Pons (tissue), 1 donor: ENCODE measurements at regions not wholly inside any gene's neighbourhood (a gene's known extent, or its start where the extent isn't known, plus 50 kb on each side); places are given as distances from the start of the nearest gene placed in this dataset.
"Not testable (repeated sequence)": the region's sequence is repeated elsewhere in the genome, so short reads cannot be mapped to it uniquely, and the experiment has no call there.

ENCODE experiments used
- DNase-seq: peaks from one replicate; pipeline ENCODE4 v3.0.0-alpha.2; 2016; ENCODE audit warnings: low spot score

DNA sequence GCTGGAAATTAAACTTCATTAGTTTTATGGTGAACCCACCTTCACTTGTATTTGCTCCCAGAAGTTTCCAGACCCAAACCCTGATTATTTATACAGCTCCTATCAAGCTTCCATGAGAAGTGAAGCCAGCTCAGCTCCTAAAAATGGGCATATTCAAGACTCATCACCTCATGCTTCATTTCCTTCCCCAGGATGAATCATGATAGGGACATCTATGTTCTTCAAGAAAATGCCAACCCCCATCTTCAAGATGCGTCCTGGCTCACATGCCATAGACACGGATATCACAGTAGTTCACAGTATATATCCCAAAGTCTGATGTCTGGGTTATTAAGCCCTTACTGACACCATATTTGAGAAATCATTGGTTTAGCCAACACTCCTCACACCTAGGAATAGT is 217.6 kb downstream of the NPR3 start:
- no peak for DNase-seq

DNA sequence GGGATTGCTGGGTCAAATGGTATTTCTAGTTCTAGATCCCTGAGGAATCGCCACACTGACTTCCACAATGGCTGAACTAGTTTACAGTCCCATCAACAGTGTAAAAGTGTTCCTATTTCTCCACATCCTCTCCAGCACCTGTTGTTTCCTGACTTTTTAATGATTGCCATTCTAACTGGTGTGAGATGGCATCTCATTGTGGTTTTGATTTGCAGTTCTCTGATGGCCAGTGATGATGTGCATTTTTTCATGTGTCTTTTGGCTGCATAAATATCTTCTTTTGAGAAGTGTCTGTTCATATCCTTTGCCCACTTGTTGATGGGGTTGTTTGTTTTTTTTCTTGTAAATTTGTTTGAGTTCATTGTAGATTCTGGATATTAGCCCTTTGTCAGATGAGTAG is 220.3 kb downstream of the NPR3 start:
- not testable (repeated sequence) for DNase-seq

DNA sequence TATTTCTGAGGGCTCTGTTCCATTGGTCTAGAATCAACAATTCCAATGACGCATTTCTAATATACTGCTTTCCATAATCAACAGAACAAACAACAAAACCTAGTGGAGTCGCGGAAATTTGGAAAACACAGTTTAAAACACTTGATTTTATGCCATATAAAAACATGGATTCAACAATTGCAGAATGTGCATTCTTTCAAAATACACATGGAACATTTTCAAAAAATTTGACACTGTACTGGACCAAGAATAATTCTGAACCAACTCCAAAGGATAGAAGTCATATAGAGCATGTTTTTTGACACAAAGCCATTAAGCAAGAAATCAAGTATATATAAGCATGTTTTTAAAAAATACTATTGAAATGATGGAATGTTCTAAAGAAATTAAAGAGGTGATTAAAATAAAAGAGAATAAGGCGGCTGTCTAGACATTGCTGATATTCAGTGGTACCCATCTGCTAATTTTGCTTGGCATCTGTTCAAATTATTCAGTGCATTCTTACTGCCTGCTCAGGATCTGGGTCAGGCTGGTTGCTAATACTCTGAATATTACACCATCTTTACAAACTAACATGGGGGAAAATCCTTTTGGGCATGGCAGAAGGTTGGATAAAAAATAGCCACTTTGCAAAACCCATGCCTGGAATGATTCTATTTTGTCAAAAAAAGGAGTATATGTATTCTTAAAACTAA is 221.3 kb downstream of the NPR3 start:
- no peak for DNase-seq

DNA sequence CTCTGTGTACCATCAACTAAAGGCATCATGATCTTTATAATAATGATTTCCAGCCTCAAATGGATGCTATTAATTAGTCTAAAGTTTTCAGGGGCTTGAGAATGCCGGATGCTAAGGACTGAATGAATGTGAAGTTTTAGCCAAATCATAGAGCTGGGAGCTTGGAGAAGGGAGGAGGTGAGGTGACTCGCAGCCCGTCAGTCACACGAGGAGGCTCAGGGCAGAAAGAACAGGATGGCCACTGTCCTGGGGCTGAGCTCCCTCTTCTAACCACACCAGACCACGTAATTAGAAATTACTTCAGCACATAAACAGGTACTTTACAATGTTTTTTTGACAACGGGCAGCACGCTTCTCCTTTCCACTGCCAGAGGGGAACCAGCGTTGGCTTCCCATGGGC is 222.6 kb downstream of the NPR3 start:
- no peak for DNase-seq

DNA sequence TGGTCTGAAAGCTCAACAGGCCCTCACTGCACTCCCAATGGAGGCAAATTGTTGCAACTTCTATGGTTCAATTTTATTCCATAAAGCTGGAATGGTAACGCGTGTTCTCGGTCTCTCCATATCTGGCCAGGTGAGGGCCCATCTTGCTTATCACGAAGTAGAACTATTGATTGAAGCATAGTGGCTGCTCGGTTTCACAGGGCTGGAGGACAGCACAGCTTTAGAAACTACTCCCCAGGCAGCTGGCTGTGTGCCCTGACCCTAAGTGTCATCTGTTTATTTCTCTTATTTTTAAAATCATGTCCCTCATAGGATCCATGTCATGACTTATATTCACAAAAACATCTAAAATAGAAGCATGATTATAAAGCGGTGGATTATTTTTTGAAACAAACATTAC is 223.4 kb downstream of the NPR3 start:
- no peak for DNase-seq

DNA sequence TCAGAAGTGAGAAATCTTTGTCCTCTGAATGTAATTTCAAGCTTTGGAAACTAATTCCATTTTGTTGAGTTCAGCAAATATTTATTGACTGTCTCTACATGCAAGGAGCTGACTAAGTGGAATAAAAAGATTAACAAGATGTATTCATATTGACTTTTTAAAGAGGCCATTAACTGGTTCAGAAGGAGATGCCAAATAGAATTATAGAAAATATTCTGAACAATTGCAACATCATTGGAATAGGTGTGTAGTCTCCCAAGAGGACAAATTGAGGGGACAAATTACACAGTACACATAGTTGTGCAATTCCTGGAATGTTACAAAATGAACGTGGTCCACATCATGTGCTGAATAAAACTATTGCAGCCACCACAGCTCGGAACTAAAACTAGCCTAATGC is 224.2 kb downstream of the NPR3 start:
- DNase-seq: no peak

DNA sequence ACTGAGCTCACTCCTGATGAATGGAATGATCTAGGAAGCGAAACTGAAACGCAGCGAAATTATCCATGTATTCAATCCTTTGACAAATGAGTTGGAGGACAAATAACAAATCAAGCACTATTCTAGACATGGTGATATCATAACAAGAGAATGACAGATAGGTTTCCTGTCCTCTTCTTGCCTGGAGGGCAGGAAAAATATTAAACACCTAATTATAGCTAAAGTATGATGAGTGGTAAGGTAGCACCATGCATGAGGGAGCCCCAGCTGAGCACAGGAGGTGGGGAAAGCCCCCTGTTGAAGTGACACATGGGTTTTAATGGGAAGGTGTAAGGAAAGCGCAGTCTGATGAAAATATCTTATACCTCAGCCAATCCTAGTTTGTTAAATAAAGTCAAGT is 225.2 kb downstream of the NPR3 start:
- DNase-seq: no peak

DNA sequence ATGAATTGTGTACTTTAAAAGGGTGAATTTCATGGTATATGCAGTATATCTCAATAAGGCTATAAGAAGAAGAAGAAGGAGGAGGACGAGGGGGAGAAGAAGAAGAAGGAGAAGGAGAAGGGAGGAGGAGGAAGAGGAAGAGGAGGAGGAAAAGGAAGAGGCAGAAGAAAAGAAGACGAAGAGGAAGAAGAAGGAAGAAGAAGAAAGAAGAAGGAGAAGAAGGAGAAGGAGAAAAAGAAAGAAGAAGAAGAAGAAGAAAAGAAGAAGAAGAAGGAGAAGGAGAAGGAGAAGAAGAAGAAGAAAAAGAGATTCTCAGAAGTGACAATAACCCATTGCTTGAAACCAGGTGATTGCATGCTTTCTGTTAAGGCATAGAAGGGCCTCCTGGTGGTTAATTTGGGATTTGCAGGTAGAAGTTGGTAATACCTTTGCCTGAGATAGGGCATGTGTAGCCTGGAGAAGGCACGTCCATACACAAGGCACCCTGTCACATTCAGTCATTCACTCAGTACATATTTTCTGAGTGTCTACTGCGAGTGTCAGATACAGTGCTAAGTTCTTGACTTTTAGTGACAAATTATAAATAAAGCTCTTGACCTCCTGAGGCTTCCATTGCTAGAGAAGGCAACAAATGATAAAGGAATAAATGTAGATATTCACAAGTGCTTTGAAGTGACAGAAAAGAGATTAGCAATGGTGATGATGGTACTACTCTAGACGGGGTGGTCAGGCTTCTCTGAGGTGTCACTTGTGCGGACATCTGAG is 231.3 kb downstream of the NPR3 start:
- DNase-seq: no peak

DNA sequence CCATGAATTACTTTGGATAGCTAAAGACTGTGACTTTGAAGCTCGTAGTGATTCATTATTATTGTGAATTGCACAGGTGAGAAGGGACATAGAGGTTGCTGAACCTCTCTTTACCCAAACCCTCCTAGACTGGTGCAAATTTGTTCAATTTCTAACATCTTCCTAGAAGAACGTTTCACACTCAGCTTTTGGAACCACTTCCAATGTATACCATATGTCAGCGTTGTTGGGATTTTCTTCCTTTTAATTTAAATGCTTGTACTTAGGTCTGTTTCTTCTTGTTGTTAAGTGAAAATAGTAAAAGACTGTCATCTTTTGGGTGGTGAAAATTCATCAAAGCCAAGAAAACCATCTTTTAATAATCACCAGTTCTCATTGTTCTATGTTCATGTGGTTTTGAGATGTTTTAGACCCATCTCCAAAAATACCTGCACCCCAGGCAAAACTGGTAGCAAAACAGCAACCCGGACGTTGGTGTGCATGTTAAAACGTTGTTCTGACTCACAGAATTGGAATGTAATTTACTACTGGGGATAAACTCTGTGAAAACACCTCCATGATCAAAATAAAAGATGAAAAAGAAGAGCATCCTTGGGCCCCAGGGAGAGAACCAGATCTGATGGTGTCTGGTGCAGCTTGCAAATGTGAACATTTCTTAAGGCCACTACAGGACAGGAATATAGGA is 238.3 kb downstream of the NPR3 start:
- DNase-seq: no peak

DNA sequence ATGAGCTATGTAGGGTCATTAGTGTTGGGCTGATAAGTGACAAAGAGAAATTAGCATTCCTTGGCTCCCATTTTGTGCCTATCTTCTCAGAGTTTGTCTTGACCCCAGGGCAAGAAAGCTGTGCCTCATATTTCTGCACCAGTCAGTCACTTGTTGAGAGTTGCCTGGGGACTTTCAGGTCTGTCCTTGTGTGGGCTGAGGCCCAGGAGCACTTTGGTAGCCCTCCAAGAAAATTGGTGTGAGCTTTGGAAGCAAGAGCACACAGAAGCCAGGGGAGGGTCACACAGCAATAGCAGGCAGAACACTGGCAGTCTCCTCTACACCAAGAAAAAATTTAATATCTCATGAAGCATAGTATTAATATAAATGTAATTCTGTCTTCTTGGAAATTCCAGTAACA is 239.9 kb downstream of the NPR3 start:
- DNase-seq: no peak

DNA sequence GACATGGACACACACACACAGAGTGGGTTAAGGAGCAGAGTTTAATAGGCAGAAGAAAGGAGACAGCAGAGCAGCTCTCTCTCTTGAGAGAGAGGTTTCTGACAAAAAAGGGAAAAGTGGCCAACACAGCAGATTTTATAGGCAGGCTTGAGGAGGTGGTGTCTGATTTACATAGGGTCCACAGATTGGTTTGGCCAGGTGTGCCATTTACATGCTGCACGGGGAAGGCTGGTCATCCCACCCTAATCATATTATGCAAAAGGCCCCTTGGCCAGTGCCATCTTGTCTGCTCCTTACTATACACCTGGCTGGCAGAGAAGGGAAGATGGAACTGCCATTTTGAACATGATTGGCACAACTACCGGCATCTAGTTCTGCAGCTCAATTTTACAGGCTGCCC is 240.8 kb downstream of the NPR3 start:
- no peak for DNase-seq

DNA sequence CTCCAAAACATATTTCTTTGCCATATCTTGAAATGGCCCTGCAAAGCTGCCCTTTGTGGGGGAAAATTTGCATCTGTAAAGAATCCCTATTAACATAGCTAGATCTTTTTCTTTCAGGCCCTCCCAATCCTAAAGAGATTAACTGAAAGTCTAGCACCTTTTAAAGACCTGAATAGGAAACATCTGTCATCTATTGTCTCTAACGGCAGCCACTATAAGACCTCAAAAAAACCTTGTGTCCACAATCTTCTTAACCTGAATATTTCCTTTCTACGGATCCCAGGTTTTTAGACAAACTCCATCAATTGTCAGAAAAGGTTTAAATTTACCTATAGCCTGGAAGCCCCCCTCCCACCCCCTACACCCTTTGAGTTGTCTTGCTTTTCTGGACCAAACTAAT is 241.3 kb downstream of the NPR3 start:
- DNase-seq: not testable (repeated sequence)

DNA sequence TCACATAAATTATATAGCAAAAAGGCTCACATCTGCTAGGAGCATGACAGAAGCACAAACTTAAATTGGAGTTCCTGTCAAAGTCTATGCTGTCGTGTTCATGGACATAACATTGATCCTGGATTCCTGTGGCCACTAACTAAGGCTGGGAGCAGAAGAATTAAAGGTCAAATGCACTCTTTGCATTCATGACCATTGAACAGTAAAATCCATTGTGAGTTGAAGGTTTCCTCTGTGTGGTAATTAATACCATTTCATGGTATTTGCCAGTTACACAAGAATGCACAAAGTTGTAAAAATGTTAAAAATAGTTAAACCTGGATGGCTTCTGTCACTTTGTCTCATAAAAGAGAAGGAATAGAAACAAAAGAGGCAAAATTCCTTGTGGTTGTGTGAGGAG is 242.6 kb downstream of the NPR3 start:
- no peak for DNase-seq

DNA sequence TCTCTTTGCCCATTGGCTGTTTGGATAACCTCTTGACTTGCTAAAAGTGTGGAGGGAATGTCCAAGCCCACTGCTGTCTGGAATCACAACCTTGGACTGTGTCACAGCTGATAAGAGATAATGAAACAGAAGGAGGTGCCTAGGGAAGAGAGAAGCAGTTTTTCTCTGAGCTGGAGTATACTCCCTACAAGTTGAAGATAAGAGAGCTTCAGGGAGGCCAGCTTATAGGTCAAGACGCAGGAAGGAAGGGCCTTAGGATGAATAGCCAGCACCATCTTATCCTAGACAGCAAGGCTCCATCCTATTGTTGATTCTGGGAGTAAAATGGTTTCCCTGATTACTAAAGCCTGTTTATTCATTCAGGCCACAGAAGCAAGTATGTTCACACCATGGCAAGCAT is 244.7 kb downstream of the NPR3 start:
- DNase-seq: no peak

DNA sequence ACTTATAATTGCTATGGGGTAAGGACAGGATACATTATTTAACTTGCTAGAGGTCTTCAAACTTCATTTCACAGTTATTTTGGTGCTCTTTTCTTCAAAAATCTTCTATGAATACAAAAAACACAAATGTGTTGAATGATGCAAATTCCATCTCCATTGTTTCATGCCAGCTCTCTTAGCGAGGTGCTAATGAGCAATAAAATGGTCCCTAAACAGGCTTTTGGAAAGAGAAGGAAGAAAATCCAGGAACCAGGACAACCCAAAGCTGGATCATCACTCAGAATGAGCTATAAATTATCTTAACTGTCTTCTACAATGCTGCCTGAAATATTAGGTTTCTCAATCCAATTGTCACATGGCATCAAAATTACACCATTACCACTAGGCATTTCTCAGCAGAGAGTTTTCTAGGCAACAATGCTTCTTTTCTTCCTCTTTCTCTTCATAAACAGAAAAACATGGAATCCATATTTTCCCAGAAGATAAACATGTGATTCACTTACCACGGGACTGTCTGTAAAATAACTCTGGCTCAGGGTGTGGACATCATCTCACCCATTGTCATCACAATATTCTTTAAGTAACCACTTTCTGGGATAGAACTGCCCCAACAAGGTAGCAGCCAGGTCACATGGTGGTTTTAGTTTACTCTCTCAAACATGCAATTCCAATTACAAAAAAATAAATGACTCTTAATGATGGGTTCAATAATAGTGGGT is 249.4 kb downstream of the NPR3 start:
- no peak for DNase-seq

DNA sequence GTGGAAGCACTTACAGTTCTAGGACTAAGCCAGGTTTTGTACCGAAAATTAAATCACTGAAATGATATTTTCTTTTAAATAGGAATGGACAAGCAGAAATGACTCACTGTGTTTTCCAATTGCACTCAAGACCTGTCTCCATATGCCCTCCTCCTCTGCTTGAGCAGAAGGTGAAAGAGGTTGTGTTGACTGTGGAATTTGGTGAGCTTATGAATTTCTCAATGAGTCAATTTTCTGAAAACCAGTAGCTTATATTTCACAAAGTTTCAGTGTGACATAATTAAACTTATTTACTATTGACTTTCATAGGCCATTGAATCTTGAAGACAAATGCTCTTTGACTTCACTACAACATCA is 249.9 kb downstream of the NPR3 start:
- no peak for DNase-seq

DNA sequence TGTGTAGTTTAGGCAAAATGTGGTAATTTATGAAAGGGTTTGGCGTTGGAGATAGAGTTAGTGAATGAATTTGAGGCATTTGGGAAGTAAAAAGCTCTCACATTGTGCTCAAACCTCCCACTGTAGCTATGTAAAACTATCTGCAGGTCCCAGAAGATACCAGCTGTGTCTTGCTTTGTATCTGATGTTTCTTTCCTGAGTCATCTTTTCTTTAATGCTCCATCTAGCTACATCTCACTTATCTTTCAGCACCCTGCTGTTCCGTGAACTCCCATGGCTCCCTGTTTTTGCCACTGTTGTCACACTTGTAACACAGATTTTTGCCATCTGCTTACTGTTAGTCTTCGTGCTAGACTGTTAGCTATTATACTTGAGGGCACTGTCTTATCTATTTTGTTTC is 253.1 kb downstream of the NPR3 start:
- no peak for DNase-seq

DNA sequence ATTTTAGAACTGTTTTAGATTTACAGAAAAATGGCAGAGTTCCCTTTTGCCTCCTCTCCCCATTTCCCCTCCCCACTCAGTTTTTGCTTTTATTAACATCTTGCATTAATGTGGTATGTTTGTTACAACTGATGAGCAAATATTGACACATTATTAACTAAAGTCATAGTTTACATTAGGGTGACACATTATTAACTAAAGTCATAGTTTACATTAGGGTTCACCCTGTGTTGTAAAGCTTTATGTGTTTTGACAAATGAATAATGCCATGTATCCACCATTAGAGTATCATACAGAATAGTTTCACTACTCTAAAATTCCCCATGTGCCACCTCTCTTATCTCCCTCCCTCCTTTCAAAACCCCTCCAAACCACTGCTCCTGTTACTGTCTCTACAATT is 262.5 kb downstream of the NPR3 start:
- no peak for DNase-seq

DNA sequence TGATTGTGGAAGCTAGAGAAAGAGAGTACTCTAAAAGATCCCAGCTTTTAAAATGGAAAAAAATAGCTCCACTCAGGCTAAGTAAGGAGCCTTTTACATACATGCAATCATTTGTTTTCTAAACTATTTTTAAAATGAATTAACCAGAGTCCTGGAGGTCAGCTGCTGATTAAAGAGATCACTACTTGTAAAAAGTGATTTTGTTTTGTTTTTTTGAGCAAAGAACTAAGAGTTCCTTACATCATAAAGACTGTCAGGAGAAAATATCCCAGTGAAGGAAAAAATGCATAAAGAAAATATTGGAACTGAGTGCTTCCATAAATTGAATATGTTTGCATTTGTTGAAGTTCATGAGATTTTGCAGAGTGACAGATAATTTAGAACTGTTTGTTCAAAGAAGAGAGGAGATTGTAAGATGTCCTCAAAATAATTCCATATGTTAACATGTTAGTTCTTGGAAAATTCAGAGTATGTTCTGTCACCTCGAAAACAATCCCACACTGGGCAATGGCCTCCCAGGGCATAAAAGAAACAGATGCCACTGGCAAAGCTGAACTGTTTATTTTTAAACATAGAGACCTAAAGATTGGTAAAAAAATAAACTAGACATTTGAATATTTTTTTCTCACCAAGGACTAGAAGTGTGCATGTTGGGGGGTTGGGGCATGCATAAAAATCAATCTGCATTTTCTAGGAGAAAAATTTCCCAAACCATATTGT is 264.7 kb downstream of the NPR3 start:
- no peak for DNase-seq

DNA sequence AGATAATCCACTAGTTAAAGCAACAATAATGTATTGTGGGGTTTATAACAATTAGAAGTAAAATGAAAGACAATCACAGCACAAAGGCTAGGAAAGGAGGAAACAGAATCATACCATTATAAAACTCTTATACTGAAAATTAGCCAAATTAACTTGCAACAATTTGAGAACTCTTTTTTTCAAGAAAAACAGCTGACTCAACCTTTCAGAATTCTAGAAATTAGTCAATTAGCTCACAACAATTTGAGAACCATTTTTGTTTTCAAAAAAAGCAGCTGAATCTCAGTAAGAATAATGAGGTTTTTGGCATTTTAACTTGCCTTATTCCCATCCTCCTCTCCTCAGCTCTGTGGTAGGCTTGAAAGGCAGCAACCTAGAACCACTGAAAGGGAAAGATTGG is 269.9 kb downstream of the NPR3 start:
- no peak for DNase-seq

DNA sequence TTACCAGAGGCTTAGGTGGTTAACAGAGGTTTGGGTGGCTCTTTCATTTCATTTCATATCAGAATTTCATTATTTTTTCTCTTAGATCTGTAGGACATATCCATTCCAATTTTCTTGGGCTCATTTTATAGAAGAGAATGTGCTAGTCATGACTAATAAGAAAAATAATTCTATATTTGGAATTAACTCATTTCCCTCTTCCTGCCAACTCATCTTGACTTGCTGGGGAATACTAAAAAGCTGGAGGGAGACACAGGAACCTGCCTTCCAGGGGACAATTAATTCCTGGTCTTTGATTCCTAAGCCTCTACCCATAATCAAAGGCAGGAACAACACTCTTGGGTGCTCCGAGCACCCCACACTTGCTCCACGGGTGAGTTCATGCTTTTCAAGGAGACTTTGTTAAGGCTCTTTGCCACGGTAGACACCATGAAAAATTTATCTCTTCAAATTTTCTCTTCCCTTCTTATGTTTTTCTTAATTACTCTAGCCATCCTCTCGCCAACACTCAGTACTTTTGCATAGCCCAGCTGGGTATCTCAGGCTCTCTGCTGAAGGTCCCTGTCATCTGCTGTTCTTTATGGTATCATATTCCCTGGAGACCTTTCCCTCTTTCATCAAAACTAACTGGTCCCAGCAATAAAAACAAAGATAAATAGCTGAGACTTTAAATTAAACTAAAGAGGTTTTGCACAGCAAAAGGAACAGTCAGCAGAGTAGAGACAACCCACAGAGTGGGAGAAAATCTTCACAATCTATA is 273.9 kb downstream of the NPR3 start:
- DNase-seq: no peak
